ENCODE measurements at regions not wholly inside any gene's neighbourhood (a gene's known extent, or its start where the extent isn't known, plus 50 kb on each side); places are given as distances from the start of the nearest gene placed in this dataset.

DNA sequence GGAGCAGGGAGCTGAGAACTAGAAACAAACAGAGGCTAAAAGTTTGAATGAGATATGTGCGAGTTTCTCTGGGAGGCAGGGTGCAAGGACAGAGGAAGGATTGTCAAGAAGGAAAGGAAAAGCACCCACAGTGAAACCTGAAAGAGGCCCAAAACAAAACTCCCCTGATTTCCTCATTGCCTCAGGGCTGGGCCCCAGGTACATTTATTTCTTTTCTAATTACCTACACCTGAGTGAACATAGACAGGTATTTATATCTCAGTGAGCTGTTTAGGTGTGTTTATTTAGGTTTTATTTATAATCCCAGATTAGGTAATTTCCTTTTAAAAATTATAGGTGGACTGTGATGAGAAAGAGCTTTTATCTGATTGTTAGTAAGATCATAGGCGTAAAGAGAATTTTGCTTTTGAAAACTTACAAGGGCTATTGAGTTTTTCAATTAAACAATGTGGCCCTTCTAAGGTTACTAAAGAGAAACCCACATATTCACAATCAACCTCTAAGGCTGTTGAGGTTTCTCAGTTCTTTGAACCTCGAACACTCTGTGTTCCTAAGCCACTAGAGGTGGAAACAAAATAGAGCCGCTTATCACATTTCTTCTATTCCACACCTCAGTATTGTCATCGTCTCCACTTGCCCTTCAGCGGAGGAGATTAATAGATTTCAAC, 344.8 kb downstream of the ZNF608 start:
- H3K9me3 ChIP-seq, result no peaks in the 10 kb centered on the region
- no peak for TF ChIP-seq POLR2AphosphoS5 (IDR thresholded peaks at IDR 0.05)
- TF ChIP-seq, protein P1, sequence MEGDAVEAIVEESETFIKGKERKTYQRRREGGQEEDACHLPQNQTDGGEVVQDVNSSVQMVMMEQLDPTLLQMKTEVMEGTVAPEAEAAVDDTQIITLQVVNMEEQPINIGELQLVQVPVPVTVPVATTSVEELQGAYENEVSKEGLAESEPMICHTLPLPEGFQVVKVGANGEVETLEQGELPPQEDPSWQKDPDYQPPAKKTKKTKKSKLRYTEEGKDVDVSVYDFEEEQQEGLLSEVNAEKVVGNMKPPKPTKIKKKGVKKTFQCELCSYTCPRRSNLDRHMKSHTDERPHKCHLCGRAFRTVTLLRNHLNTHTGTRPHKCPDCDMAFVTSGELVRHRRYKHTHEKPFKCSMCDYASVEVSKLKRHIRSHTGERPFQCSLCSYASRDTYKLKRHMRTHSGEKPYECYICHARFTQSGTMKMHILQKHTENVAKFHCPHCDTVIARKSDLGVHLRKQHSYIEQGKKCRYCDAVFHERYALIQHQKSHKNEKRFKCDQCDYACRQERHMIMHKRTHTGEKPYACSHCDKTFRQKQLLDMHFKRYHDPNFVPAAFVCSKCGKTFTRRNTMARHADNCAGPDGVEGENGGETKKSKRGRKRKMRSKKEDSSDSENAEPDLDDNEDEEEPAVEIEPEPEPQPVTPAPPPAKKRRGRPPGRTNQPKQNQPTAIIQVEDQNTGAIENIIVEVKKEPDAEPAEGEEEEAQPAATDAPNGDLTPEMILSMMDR (IDR thresholded peaks at IDR 0.05 in 8 of 11, conservative IDR thresholded peaks at IDR 0.05 in 3 of 11), result no peak
- TF ChIP-seq POLR2A (IDR thresholded peaks at IDR 0.05), result no peak
- no peak for DNase-seq
- WGBS, 5 donors, result 75 to 83% (median 79%) methylated on average over 6 of the region's 6 CpGs
- H3K36me3 ChIP-seq, result no peaks in the 10 kb centered on the region
- H3K27ac ChIP-seq, result no peak overlapping the region
- H3K4me3 ChIP-seq, result no peak overlapping the region
- H3K27me3 ChIP-seq (replicated peaks in 1 of 7), result no peaks in the 10 kb centered on the region
- intact Hi-C loops (cut with DNase I; ENCODE audit: low total_unique reads), result no loop called here
- peaks cover 0 to 10% (median 0%) of the 10 kb centered on the region in 6 donors for H3K4me1 ChIP-seq

- H3K4me1 ChIP-seq, result peaks cover 0 to 5% (median 0%) of the 10 kb centered on the region in 6 donors
- TF ChIP-seq POLR2AphosphoS5 (IDR thresholded peaks at IDR 0.05) (no peak), POLR2A (IDR thresholded peaks at IDR 0.05) (no peak)
- TF ChIP-seq, protein P1 (IDR thresholded peaks at IDR 0.05 in 8 of 11, conservative IDR thresholded peaks at IDR 0.05 in 3 of 11), result no peak
- WGBS, 5 donors, result 70 to 87% (median 73%) methylated on average over 3 of the region's 3 CpGs
- no peak for DNase-seq
- no peak overlapping the region for H3K27ac ChIP-seq
- intact Hi-C loops (cut with DNase I; ENCODE audit: low total_unique reads), result no loop called here
- H3K27me3 ChIP-seq (replicated peaks in 1 of 7), result no peaks in the 10 kb centered on the region
- no peaks in the 10 kb centered on the region for H3K9me3 ChIP-seq
- H3K36me3 ChIP-seq, result no peaks in the 10 kb centered on the region
- H3K4me3 ChIP-seq, result no peak overlapping the region
These were observed 346.9 kb downstream of the ZNF608 start for GRCh38 chr5:124399426-124399961.

DNA sequence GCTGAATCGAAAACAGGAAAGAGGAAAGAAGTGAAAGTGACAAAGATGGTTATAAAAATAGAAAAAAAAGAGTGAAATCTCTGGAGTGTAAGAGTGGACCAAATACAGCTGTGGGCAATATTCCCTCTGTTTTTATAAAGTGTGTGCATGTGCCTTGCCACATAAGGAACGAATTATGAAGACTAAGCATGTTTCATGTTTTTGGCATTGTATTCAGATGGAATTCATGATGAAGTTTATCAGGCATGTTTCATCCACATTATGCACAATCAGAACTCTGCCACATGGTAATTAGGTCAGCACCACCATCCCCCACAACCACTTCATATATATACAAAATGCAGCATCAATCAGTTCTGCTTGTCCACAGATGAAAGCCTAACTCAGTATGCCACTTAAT, 348.0 kb downstream of the ZNF608 start:
- WGBS, 5 donors, result 35 to 42% (median 42%) methylated on average over 2 of the region's 2 CpGs
- no peaks in the 10 kb centered on the region for H3K9me3 ChIP-seq
- H3K27ac ChIP-seq, result no peak overlapping the region
- H3K4me1 ChIP-seq, result peaks cover 0 to 5% (median 0%) of the 10 kb centered on the region in 6 donors
- H3K27me3 ChIP-seq (replicated peaks in 1 of 7), result no peaks in the 10 kb centered on the region
- no peaks in the 10 kb centered on the region for H3K36me3 ChIP-seq
- intact Hi-C loops (cut with DNase I; ENCODE audit: low total_unique reads), result no loop called here
- H3K4me3 ChIP-seq, result no peak overlapping the region
- TF ChIP-seq POLR2A (IDR thresholded peaks at IDR 0.05) (no peak), POLR2AphosphoS5 (IDR thresholded peaks at IDR 0.05) (no peak)
- TF ChIP-seq, protein P1 (IDR thresholded peaks at IDR 0.05 in 8 of 11, conservative IDR thresholded peaks at IDR 0.05 in 3 of 11), result no peak
- DNase-seq, result no peak

GRCh38 chr5:124397317-124397716, 349.1 kb downstream of the ZNF608 start:
- TF ChIP-seq POLR2AphosphoS5 (IDR thresholded peaks at IDR 0.05) (no peak), POLR2A (IDR thresholded peaks at IDR 0.05) (no peak)
- TF ChIP-seq, protein P1 (IDR thresholded peaks at IDR 0.05 in 8 of 11, conservative IDR thresholded peaks at IDR 0.05 in 3 of 11), result no peak
- H3K4me3 ChIP-seq, result no peak overlapping the region
- H3K9me3 ChIP-seq, result no peaks in the 10 kb centered on the region
- intact Hi-C loops (cut with DNase I; ENCODE audit: low total_unique reads), result no loop called here
- no peaks in the 10 kb centered on the region for H3K36me3 ChIP-seq
- H3K4me1 ChIP-seq, result peaks cover 0 to 5% (median 0%) of the 10 kb centered on the region in 6 donors
- 94 to 98% (median 96%) methylated on average over 2 of the region's 2 CpGs for WGBS, 5 donors
- no peak overlapping the region for H3K27ac ChIP-seq
- DNase-seq, result no peak
- H3K27me3 ChIP-seq (replicated peaks in 1 of 7), result no peaks in the 10 kb centered on the region

Data from spleen (tissue), 11 donors.